ENCODE measurements at regions not wholly inside any gene's neighbourhood (a gene's known extent, or its start where the extent isn't known, plus 50 kb on each side); places are given as distances from the start of the nearest gene placed in this dataset.

DNA sequence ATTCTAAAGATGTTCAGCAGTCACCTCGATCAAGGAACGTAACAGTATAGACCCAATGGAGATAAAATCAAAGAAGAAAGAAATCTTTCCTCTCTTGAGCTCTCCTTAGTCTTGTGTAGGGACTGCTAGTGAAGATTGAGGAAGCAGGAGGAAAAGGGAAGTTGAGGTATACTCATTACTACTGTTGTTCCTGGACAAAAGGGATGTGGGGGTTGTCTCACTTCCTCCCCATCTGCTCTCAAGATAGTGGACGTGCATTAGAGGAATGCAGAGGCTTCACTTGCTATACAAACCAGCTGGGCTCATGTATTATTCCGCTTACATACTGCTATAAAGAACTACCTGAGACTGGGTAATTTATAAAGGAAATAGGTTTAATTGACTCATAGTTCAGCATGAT is 208.9 kb upstream of the ARHGEF9 start:
- DNase-seq = no peak

DNA sequence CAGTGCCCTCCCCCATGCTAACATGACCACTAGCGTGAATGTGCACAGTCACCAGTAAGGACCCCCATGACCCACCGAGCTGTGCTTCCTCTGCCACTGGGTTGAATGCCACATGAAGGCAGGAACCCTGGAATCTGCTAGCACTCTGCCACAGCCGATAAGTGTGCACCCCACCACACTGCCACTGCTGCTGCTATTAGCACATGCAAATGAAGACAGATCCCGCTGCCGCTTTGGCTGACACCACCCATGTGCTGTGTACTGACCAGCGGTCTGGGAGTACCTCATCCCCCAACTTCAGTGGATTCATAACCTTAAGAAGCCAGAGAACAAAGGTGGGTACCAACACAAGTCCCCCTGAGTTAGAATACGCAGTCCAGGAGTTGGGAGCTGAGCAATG is 200.9 kb upstream of the ARHGEF9 start:
- no peak for DNase-seq

DNA sequence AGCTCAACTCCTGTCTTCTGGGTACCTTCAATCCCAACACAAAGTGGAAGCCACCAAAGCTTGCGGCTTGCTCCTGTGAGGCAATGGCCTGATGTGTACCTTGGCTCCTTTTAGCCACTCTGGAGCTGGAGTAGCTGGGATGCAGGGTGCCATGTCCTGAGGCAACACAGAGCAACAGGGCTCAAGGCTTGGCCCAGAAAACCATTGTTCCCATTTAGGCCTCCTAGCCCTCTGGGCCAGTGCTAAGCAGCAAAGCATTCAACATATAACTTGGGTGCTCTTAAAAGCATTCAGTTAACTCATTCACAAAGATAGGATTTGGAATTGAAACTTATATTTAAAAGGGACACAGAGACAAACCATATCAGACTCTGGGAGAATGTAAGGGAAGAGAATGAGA is 194.5 kb upstream of the ARHGEF9 start:
- DNase-seq = no peak

DNA sequence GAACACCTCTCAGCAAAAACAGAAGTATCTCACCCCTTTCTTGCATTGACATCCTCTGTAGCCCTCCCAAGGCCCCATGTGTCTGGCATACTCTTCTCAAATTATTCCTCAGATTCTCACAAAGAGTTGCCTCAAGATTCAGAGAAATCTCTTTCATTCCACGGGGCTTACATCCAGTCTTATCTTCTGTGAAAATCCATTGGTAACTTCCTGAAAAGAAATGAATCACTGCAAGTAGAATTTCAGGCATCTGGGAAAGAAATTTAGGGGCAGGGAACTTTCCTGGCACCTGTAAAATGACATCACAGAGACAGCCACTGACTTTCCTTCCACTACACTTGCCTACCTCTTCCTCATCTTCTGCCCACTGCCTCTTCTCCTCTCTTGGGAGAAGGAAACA is 182.5 kb upstream of the ARHGEF9 start:
- no peak for DNase-seq

DNA sequence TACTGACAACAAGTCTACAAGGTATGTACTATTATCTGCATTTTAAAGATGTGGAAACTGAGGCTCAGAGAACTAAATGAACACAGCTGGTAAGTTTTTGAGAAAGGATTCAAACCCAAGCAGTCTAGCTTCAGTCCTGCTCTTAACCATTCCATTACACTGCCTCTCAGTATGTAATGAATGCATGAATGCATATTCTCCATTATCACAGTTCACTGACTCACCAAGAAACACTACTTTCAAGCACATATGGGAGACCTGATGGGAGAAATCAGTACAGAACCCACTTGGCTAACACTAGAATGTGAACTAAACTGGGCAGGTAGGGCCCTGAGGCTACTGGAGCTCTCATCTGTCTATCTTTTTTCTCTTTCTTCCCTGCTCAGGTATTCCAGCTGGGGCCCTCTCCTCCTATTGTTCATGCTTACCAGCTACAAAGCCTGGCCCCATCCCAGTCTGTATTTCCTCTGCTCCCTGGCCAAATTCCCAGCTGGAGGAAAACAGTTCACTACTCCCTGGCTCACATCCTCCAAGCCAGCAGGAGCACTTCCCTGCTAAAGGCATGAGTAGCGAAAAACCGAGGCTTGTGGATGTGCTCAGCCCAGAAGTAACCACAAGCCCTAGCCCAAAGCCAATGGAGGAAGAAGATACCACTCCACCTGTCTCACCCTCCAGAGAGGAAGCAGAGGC is 178.2 kb upstream of the ARHGEF9 start:
- peak; percentile 15 for DNase-seq

DNA sequence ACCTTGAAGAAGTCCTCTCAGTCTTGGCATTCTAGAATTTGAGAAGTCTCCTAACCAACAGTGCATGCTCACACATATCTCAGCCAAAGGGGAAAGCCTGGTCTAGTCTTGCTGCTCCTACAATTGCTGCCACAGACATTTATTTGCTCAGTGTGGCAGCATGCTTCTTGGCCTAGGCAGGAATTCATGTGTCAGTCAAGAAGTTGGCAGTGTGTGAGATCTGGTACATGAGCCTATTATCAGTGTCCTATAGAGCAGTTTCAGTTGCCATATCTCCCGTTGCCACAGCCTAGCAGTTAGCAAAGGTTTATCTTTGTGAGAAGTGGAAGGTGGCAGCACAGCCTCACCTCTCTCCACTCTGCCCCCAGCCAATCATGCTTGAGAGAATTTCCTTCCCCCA is 176.9 kb upstream of the ARHGEF9 start:
- DNase-seq = no peak

DNA sequence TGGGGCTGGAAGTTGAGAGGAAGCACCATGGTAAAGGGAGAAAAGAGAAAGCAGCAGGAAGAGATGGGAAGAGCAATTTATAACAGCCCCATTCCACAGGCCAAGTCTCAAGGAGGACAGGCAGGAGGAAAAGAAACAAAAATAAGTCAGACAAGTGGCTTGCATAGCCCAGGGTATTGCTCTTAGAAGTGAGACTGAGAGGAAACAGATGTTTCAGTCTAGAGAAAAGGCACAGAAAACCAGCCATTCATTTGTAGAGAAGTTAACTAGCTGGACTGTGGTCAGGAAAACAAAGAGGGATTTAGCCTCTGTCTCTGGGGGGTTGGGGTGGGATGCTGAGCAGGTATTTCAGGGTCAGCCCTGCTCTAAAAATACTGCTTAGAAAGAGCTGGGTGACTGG is 175.0 kb upstream of the ARHGEF9 start:
- no peak for DNase-seq

DNA sequence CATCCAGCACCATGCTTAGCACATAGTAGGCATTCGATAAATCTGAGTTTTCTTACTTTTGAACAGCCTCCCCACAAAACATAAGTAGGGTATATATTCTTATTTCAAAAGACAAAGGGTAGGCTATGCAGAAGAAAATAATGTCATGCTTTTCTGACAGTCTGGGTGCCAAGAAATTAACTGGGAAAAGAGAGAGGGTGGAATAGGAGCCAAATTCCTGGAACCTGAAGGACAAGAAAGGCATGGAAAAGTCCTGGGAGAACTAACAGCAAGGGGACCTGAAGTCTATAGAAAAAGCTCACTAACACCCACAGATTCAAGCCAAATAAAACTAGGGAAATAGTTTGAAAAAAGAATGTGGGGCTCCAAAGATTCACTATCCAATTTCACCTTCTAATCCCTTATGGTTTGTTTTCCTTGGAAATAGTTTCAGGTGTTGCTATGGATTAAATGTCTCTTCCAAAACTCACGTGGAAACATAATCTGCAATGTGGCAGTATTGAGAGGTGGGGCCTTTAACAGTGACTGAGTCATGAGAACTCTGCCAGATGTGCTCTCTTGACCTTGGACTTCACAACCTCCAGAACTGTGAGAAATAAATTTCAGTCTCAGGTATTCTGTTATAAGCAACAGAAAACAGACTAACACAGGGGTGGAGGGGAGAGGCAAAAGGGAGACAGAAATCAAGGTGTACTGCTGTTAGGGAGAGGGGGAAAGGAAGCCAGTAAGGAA is 173.3 kb upstream of the ARHGEF9 start:
- no peak for DNase-seq

DNA sequence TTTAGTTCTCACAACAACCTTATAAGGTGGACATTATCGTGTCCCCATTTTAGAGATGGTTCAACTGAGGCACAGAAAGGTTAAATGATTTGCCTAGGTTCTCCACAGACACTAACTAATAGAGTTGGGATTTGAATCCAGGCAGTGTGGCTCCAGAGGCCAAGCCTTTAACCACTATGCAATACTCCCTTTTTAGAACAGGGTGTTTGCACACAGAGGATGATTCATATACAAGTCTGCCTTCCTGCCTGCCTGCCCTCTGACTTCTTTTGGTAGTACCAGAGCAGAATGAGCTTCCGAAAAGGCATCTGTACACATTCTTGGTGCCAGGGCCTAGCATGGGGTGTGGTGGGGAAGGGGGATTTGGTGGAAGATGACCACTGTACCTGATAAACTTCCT is 150.8 kb upstream of the ARHGEF9 start:
- DNase-seq = no peak

DNA sequence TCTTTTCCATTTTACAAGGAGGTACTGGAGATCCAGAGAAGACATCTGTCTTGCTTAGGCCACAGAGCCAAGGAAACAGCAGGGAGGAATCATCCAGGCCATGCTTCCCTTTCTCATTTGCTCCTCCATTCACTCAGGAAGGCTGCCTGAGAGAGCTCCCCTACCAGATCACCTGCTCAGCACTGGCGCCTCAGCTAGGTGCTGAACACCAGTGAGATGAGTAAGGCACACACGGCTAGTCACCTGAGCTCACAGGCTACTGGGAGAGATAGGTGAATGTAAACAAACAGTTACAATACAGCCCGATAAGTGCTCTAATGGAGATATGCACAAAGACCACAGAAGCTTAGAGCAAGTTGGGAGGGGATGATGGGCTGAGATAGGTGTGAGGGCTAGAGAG is 149.8 kb upstream of the ARHGEF9 start:
- no peak for DNase-seq

DNA sequence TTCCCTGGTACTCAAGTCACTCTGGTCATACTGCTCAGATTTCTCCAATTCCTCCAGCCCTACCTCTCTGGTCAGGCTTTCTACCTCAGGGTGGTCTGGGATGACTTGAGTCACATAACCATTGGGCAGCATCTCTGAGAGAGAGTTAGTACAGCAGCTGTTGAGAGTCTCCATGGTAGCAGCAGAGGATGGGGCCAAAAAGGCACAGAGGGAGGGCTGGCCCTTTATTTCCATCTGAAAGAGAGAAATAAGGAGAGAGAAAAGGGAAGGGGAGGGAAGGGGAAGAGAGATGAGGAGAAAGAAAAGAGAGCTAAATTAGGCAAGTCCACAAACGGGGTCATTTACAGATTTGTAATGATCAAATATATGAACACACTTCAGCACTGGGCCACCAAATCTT is 149.1 kb upstream of the ARHGEF9 start:
- no peak for DNase-seq

DNA sequence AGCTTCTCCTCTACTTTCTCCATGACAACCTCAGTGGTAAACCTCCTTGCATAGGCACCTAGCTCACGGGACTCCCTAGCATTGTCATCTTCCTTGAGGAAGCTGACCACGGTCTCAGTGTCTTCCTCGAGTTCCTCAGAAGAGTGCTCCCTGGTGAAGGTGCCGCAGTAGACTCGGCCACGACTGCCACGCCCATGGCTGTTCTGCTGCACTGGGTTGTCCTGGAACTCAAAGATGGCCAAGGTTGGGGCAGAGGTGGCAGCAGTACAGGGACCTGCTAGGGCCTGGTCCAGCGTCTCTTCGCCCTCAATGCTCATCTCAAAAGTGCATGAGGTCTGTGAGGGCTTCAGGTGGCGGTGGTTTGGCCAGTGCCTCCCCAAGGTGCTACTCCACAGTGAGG is 147.9 kb upstream of the ARHGEF9 start:
- no peak for DNase-seq

DNA sequence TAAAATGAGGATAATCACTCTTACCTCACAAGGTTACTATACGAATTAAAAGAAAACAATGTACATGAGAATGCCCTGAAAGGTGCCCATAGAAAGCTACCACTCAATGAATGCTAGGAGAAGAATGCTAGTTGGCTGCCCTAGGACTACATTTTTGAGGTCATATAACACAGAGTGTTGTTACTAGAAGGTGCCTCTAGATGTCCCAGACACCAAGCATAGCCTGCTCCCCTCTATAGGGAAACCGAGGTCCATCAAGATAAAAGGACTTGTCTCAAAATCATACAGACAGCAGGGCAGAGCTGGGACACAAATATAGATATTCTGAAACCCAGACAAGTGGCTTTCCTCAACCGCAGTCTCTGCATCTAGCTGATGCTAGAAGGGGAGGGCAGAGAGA is 147.0 kb upstream of the ARHGEF9 start:
- no peak for DNase-seq

DNA sequence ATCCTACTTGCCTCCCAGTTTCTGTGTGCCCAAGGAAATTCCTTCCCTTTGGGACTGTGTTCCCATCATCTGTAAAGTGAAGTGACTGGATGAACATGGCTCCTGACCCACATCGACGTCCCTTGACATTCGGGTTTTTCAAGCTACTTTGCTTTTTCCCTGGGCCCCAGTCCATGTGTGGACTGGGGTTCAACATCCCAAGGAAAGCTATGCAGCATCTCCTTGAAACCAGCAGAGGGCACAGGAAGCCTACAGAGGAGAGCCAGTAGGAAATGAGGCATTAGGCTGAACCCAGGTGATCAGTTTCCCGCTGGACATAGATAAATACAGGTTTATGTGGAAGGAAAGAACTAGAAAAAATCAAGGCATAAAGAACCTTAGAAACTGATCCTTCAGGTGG is 145.1 kb upstream of the ARHGEF9 start:
- no peak for DNase-seq

DNA sequence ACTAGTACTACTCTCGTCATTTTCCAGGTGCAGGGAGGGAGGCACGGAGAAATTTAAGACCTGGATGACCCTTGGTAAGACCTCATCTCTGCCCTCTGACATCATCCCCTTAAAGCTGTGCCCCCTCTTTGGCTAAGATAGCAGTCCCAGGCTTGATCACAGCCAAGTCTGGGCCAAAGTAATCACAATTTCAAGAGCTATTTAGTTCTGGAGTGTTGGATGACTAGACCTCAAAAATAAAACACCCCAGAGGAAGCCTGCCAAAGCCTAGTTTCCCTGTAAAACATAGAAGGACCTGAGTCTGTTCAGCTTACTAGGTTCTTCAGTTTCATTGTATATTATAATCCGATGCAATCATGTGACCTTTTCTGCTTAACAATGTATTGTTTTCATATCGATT is 144.6 kb upstream of the ARHGEF9 start:
- DNase-seq = no peak

DNA sequence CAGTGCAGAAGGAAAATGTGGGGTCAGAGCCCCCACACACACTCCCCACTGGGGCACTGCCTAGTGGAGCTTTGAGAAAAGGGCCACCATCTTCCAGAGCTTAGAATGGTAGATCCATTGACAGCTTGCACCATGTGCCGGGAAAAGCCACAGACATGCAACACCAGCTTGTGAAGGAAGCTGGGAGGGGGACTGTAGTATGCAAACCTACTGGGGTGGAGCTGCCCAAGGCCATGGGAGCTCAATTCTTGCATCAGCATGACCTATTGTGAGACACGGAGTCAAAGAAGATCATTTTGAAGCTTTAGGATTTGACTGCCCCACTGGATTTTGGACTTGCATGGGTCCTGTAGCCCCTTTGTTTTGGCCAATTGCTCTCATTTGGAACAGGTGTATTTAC is 142.8 kb upstream of the ARHGEF9 start:
- no peak for DNase-seq

DNA sequence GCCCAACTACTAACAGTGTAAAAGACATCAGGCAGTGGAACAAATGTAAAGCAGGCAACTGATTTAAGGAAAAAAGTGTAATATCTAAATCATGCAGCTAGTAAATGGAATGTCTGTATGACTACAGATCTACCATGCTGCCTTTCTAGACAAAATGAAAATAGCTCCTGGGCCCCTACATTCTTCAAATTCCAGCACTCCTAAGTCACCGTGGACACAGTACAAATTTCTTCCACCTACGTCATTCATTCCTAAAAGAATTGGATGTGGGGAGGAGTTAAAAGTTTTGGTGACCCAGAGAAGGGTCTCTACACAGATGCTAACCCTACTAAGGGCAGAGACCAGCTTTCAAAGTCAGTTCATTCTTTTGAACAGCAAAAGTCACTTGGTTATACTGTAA is 137.2 kb upstream of the ARHGEF9 start:
- no peak for DNase-seq

DNA sequence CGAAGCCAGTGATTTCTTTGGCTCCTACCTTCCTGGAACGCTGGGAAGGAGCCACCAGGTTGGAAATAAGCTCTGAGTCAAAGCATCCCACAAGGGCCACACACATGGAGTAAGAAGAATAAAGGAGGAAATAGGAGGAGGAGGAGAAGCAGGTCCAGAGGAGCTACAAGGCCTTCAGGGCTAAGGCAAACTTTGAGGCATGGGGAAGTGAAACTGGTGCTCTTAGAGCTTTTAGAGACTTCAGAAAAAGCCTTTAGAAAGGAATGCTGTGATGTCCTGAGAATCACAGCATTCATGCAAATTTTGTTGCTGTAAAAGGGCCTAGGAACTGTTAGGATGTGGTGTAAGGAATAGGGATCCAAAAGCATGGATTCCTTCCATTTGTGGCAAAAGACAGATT is 135.9 kb upstream of the ARHGEF9 start:
- DNase-seq = no peak

DNA sequence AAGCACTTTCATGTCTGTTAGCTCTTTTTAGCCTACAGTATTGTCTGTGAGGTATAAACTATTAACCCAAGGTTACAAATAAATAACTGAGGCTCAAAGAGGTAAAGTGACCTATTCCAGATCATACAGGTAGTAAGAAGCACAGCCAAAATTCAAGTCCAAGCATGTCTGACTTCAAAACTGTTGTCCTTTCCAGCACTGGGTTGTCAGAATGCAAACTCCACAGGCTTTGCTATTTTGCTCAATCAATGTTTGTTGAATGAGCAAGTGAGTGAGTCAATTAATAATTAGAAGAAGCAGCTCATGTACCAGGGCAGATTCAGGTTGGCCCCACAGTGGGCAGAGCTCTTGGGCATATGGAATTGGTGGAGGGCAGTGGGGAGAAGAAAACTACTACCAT is 134.1 kb upstream of the ARHGEF9 start:
- no peak for DNase-seq

DNA sequence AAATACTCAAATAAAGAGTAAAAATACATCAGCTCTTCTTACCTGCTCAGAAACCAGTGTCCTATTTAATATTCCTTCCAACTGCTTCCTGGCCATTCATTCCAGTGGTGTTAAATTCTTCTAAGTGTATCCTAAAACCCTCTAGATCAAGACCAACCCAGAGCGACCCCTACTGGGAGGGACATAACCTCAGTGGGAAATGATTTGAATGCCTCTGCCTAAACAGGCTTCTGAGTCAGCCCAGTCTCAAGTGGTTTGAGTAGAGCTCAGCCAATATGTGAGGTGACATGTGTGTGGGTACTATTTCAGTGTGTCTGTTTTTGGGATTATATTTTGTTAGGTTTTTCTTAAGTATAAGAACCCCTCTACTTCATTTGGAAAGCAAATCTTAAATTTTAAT is 133.6 kb upstream of the ARHGEF9 start:
- DNase-seq = no peak

DNA sequence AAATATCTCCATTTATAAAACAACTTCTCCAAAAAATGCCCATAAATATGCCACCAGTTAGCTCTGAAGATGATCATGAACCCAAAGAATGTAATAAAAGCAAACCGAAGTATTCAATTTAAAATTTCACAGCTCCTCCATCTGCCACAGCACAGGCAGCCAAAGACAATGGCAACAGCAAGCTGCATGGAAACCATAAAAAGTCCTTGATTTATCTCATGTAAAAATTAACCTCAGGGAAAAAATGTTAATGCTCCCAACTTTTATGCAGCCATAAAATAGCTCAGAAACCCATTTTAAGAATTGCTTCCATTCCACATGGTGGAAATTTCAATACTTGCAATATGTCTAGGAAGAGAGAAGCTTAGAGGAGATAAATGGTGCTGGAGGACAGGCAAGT is 132.3 kb upstream of the ARHGEF9 start:
- no peak for DNase-seq

DNA sequence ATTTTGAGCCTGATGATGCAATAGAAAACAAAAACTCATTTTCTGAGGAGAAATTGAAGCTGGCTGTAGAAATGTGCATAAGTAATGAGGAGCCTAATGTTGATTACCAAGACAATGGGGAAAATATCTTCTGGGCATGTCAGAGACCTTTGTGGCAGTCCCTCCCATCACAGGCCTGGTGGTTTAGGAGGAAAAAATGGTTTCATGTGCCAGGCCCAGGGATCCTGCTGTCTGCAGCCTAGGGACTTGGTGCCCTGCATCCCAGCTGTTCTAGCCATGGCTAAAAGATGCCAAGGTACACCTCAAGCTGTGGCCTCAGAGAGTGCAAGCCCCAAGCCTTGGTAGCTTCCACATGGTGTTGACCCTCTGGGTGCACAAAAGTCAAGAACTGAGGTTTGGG is 128.7 kb upstream of the ARHGEF9 start:
- DNase-seq = no peak

DNA sequence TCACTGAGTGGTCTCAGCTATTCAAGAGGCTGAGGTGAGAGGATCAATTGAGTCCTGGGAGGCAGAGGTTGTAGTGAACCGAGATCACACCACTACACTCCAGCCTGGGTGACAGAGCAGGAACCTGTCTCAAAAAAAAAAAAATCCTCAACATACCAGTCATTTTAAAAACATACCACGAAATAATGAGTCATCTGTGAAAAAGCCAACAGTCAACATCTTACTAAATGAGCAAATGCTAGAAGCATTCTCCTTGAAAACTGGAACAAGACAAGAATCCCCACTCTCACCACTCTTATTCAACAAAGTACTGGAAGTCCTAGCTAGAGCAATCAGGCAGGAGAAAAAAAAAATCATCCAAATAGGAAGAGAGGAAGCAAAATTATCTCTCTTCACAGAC is 104.0 kb upstream of the ARHGEF9 start:
- no peak for DNase-seq
